Uterus (tissue), 3 donors: ENCODE measurements at regions not wholly inside any gene's neighbourhood (a gene's known extent, or its start where the extent isn't known, plus 50 kb on each side); places are given as distances from the start of the nearest gene placed in this dataset.

Experiments used
- DNase-seq, 2 donors: peaks; one replicate each; pipeline ENCODE4 v3.0.0-alpha.2; 2019 to 2020
- H3K27ac ChIP-seq, 2 donors: fragments of 200-600 bp; sonication (generic); 1 replicate in 1 of 2; 2 replicates in 1 of 2; pipeline ENCODE4 v1.5.1; 2016 to 2018
- H3K27me3 ChIP-seq, 2 donors: fragments of 200-600 bp; sonication (generic); one replicate each; pipeline ENCODE4 v1.5.1; 2018 to 2019; ENCODE audit warnings: control low read depth in 1 of 2
- H3K36me3 ChIP-seq, 2 donors: fragments of 200-600 bp; sonication (generic); one replicate each; pipeline ENCODE4 v1.5.1; 2019; ENCODE audit warnings: control low read depth in 1 of 2
- H3K4me1 ChIP-seq, 2 donors: fragments of 200-600 bp; sonication (generic); one replicate each; pipeline ENCODE4 v1.5.1; 2018 to 2019; ENCODE audit warnings: control low read depth in 1 of 2
- H3K4me3 ChIP-seq, 2 donors: fragments of 200-600 bp; sonication (generic); 1 replicate in 1 of 2; 2 replicates in 1 of 2; pipeline ENCODE4 v1.5.1; 2018 to 2019; ENCODE audit warnings: mild to moderate bottlenecking in 1 of 2
- H3K9me3 ChIP-seq, 2 donors: fragments of 200-600 bp; sonication (generic); one replicate each; pipeline ENCODE4 v1.5.1; 2019; ENCODE audit warnings: control low read depth in 1 of 2
- CTCF ChIP-seq, 4 experiments: fragments of 200-600 bp in 2 of 4; fragments of 450-650 bp in 2 of 4; sonication (generic) in 2 of 4; IDR thresholded peaks; one replicate each; pipeline ENCODE4 v1.5.1; 2016 to 2019; ENCODE audit warnings: antibody characterized with exemption in 4 of 4, mild to moderate bottlenecking in 2 of 4, moderate library complexity in 1 of 4
- POLR2A ChIP-seq, 2 donors: fragments of 450-650 bp; IDR thresholded peaks; one replicate each; pipeline ENCODE4 v1.6.1; 2016; ENCODE audit warnings: antibody characterized with exemption in 2 of 2, mild to moderate bottlenecking in 1 of 2, moderate library complexity in 1 of 2
- intact Hi-C: fragments of 100-400 bp; cut with DNase I; formaldehyde crosslinking; loops from one replicate; pipeline ENCODE4 v1.15.1; 2023; ENCODE audit warnings: low total_unique reads
- donor health status: DM: yes; HTN: yes; CAD: no.

- intact Hi-C loops, result no loop called here
- H3K4me3 ChIP-seq, result no peak overlapping the region
- no peaks in the 10 kb centered on the region for H3K27me3 ChIP-seq
- no peaks in the 10 kb centered on the region for H3K36me3 ChIP-seq
- no peak for DNase-seq
- TF ChIP-seq CTCF (IDR thresholded peaks at IDR 0.05) (no peak), POLR2A (IDR thresholded peaks at IDR 0.05) (no peak)
- H3K9me3 ChIP-seq, result no peaks in the 10 kb centered on the region
- no peaks in the 10 kb centered on the region for H3K4me1 ChIP-seq
- H3K27ac ChIP-seq, result no peak overlapping the region
These were observed 71.2 kb upstream of the AFDN start for GRCh38 chr6:167755461-167755860.

GRCh38 chr6:167756597-167756996, 70.1 kb upstream of the AFDN start:
- Histone ChIP-seq H3K27ac (no peak overlapping the region), H3K9me3 (no peaks in the 10 kb centered on the region), H3K27me3 (no peaks in the 10 kb centered on the region), H3K4me3 (no peak overlapping the region), H3K36me3 (no peaks in the 10 kb centered on the region), H3K4me1 (peaks cover 0 to 5% of the 10 kb centered on the region in 2 donors)
- TF ChIP-seq POLR2A (IDR thresholded peaks at IDR 0.05), result no peak
- no peak for TF ChIP-seq CTCF (IDR thresholded peaks at IDR 0.05)
- DNase-seq, result no peak
- intact Hi-C loops, result no loop called here

- DNase-seq, result no peak
- intact Hi-C loops, result no loop called here
- Histone ChIP-seq H3K27me3 (no peaks in the 10 kb centered on the region), H3K9me3 (no peaks in the 10 kb centered on the region), H3K27ac (no peak overlapping the region), H3K4me3 (no peak overlapping the region), H3K4me1 (peaks cover 0 to 7% of the 10 kb centered on the region in 2 donors), H3K36me3 (no peaks in the 10 kb centered on the region)
- TF ChIP-seq CTCF (IDR thresholded peaks at IDR 0.05) (no peak), POLR2A (IDR thresholded peaks at IDR 0.05) (no peak)
These were observed 69.5 kb upstream of the AFDN start for GRCh38 chr6:167757249-167757648.

GRCh38 chr6:167757821-167758220, 68.9 kb upstream of the AFDN start:
- no peaks in the 10 kb centered on the region for H3K36me3 ChIP-seq
- no peaks in the 10 kb centered on the region for H3K27me3 ChIP-seq
- TF ChIP-seq CTCF (IDR thresholded peaks at IDR 0.05), result no peak
- TF ChIP-seq POLR2A (IDR thresholded peaks at IDR 0.05), result no peak
- no peaks in the 10 kb centered on the region for H3K9me3 ChIP-seq
- peaks cover 0 to 7% of the 10 kb centered on the region in 2 donors for H3K4me1 ChIP-seq
- no peak for DNase-seq
- H3K4me3 ChIP-seq, result no peak overlapping the region
- intact Hi-C loops, result no loop called here
- H3K27ac ChIP-seq, result no peak overlapping the region

GRCh38 chr6:167758309-167759023, 68.2 kb upstream of the AFDN start:
- intact Hi-C loops, result no loop called here
- Histone ChIP-seq H3K4me1 (peaks cover 0 to 7% of the 10 kb centered on the region in 2 donors), H3K9me3 (no peaks in the 10 kb centered on the region), H3K36me3 (no peaks in the 10 kb centered on the region), H3K27ac (no peak overlapping the region), H3K4me3 (no peak overlapping the region), H3K27me3 (no peaks in the 10 kb centered on the region)
- TF ChIP-seq POLR2A (IDR thresholded peaks at IDR 0.05), result no peak
- no peak for TF ChIP-seq CTCF (IDR thresholded peaks at IDR 0.05)
- no peak for DNase-seq
